ENCODE measurements at regions not wholly inside any gene's neighbourhood (a gene's known extent, or its start where the extent isn't known, plus 50 kb on each side); places are given as distances from the start of the nearest gene placed in this dataset.

DNA sequence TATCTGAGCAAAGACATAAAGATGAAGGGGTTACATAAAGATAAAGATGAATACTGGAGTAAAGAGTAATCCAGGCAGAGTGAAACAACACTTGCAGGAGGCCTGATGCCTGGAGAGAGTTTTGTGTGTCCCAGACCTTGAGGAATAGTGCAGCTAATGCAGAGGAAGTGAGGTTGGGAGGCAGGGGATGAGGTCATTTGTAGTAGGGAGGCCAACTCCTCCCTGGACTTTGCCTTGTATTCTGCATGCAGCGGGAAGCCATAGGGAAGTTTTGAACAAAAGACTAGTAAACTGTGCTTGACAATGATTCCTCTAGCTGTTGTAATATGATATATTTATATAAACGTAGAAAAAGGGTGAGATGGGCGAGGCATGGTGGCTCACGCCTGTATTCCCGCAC, 356.6 kb downstream of the KCNJ2 start:
- H3K27ac ChIP-seq: no peak overlapping the region
- no peaks in the 10 kb centered on the region for H3K27me3 ChIP-seq
- no peaks in the 10 kb centered on the region for H3K36me3 ChIP-seq
- TF ChIP-seq POLR2A (IDR thresholded peaks at IDR 0.05) (no peak), CTCF (IDR thresholded peaks at IDR 0.05) (no peak)
- DNase-seq: no peak
- no peaks in the 10 kb centered on the region for H3K4me1 ChIP-seq
- no peaks in the 10 kb centered on the region for H3K9me3 ChIP-seq
- no peak overlapping the region for H3K4me3 ChIP-seq

DNA sequence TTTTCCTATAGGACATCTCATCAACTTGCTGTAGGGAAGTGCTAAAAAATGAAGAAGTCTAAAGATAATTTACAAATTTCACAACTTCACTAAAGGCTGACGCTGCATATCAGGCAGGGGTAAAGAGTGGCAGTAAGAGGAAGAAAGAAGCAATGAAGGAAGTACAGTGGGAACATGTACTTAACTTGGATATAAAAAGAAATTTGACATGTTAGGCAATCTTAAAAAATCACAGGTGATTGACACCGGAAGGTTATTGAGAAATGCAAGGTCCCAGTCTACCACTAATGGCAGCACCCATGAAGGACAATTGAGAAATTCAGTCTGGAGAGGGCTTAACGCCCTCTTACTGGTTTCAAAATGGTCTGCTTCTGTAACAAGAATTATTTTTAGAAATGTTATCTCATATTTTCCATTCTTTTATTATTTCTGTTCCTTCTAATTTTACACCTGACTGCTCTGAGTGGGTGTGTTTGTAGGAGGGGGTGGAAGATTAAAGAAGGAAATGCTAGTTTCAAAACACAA, 358.1 kb downstream of the KCNJ2 start:
- no peaks in the 10 kb centered on the region for H3K4me1 ChIP-seq
- no peak overlapping the region for H3K4me3 ChIP-seq
- no peak for TF ChIP-seq CTCF (IDR thresholded peaks at IDR 0.05)
- no peak for TF ChIP-seq POLR2A (IDR thresholded peaks at IDR 0.05)
- no peak overlapping the region for H3K27ac ChIP-seq
- no peaks in the 10 kb centered on the region for H3K9me3 ChIP-seq
- DNase-seq: no peak
- H3K27me3 ChIP-seq: no peaks in the 10 kb centered on the region
- no peaks in the 10 kb centered on the region for H3K36me3 ChIP-seq

- H3K4me1 ChIP-seq: no peaks in the 10 kb centered on the region
- DNase-seq: no peak
- no peaks in the 10 kb centered on the region for H3K9me3 ChIP-seq
- no peaks in the 10 kb centered on the region for H3K27me3 ChIP-seq
- H3K27ac ChIP-seq: no peak overlapping the region
- H3K4me3 ChIP-seq: no peak overlapping the region
- TF ChIP-seq CTCF (IDR thresholded peaks at IDR 0.05) (no peak), POLR2A (IDR thresholded peaks at IDR 0.05) (no peak)
- no peaks in the 10 kb centered on the region for H3K36me3 ChIP-seq
Observed at GRCh38 chr17:70533427-70533826, 364.1 kb downstream of the KCNJ2 start.

DNA sequence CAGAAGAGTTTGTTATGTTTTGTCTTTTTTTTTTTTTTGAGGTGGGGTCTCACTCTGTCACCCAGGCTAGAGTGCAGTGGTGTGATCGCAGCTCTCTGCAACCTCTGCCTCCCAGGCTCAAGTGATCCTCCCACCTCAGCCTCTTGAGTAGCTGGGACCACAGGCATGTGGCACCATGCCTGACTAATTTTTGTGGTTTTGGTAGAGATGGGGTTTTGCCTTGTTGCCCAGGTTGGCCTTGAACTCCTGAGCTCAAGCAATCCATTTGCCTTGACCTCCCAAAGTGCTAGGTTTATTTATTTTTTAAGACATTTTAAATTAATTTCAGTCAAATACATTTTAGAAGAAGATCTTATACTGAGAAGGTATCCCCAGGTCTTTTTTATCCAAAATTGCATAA, 366.7 kb downstream of the KCNJ2 start:
- TF ChIP-seq CTCF (IDR thresholded peaks at IDR 0.05) (no peak), POLR2A (IDR thresholded peaks at IDR 0.05) (no peak)
- no peak overlapping the region for H3K27ac ChIP-seq
- no peak for DNase-seq
- no peaks in the 10 kb centered on the region for H3K4me1 ChIP-seq
- no peak overlapping the region for H3K4me3 ChIP-seq
- no peaks in the 10 kb centered on the region for H3K36me3 ChIP-seq
- H3K9me3 ChIP-seq: no peaks in the 10 kb centered on the region
- H3K27me3 ChIP-seq: no peaks in the 10 kb centered on the region

DNA sequence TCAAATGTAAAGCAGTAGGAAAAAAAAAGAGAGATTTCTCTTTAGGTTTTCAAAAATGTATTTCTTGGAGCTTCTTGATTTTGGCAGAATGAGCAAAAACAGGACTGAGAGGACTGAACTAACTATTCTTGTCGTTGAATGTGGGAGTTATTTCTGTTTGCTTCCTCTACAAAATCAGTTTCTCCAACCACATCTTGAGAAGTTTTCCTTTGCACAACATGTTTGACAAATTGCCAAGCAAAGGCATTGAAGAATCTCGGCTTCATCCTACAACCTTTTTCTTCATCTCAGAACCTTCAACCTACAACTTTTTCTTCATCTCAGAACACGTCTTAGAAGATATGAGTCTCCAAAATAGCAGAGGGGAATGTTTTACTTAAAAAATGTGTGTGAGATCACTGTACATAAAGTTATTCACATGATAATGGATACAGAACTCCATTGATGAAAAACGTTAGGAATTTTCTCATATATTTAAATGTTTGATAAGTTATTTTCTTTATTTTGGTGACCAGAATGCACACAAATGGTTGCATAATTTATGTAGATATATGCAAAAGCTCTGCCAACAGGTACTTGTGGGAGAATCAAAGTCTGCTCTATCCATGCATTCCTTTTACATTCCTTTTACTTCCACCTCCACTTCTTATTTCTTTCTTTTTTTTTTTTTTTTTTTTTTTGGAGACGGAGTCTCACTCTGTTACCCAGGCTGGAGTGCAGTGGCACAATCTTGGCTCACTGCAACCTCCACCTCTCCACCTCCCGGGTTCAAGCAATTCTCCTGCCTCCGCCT, 370.0 kb downstream of the KCNJ2 start:
- no peak for DNase-seq
- no peaks in the 10 kb centered on the region for H3K27me3 ChIP-seq
- no peaks in the 10 kb centered on the region for H3K36me3 ChIP-seq
- no peaks in the 10 kb centered on the region for H3K9me3 ChIP-seq
- TF ChIP-seq POLR2A (IDR thresholded peaks at IDR 0.05): no peak
- no peak for TF ChIP-seq CTCF (IDR thresholded peaks at IDR 0.05)
- H3K27ac ChIP-seq: no peak overlapping the region
- H3K4me1 ChIP-seq: no peaks in the 10 kb centered on the region
- H3K4me3 ChIP-seq: no peak overlapping the region

Measured in Peyer's patch (tissue), 4 donors.